ENCODE measurements at regions not wholly inside any gene's neighbourhood (a gene's known extent, or its start where the extent isn't known, plus 50 kb on each side); places are given as distances from the start of the nearest gene placed in this dataset.

DNA sequence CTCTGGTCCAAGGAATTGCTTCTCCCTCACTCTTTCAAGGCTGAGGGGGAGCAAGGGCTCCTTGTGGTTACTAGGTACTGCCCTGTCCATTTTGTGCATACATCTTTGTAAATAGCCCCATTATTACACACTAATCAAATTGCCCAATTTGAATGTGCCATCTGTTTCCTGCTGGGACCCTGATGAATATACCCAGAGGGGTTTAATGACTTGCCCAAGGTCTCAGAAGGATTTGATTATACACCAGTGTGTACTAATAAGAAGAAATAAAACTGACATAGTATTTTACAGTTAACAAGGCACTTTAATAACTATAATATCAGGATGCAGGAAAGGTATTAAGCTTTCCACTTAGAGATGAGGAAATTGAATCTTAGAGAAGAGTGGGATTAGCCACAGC is 64.6 kb upstream of the PTPRJ start:
- TF ChIP-seq, protein P1, sequence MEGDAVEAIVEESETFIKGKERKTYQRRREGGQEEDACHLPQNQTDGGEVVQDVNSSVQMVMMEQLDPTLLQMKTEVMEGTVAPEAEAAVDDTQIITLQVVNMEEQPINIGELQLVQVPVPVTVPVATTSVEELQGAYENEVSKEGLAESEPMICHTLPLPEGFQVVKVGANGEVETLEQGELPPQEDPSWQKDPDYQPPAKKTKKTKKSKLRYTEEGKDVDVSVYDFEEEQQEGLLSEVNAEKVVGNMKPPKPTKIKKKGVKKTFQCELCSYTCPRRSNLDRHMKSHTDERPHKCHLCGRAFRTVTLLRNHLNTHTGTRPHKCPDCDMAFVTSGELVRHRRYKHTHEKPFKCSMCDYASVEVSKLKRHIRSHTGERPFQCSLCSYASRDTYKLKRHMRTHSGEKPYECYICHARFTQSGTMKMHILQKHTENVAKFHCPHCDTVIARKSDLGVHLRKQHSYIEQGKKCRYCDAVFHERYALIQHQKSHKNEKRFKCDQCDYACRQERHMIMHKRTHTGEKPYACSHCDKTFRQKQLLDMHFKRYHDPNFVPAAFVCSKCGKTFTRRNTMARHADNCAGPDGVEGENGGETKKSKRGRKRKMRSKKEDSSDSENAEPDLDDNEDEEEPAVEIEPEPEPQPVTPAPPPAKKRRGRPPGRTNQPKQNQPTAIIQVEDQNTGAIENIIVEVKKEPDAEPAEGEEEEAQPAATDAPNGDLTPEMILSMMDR (conservative IDR thresholded peaks at IDR 0.05; ENCODE audit: low read depth, low read length): no peak
- TF ChIP-seq EZH2 (IDR thresholded peaks at IDR 0.05; ENCODE audit: borderline replicate concordance, low read depth, low read length, poor library complexity, severe bottlenecking): no peak
